ENCODE measurements at regions not wholly inside any gene's neighbourhood (a gene's known extent, or its start where the extent isn't known, plus 50 kb on each side); places are given as distances from the start of the nearest gene placed in this dataset.
"Not testable (repeated sequence)": the region's sequence is repeated elsewhere in the genome, so short reads cannot be mapped to it uniquely, and the experiment has no call there.

DNA sequence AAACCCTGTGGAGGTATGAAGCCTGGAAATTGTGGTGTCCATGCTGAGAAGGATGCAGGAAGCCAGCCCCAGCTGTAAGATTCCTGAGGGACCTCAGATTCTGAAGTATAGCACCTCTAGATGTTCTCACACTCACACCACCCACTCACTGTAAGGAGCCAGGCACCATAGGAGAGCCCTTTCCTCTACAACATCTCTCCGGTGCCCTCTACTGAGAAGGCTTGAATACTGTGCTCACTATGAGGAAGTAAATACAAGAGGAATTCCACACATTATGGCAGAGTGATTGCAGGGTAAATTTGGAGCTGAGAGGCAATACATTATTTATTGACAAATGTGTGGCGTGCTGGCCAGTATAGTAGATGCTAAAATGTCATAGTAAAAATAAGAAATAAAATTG lies 2414.0 kb upstream of the PCDH20 start:
- H3K27ac ChIP-seq (ENCODE audit: insufficient read depth, low read length); H3K9me3 ChIP-seq (ENCODE audit: control insufficient read depth, insufficient read depth, low read length); H3K23ac ChIP-seq (ENCODE audit: low read depth, low read length); H2BK5ac ChIP-seq (ENCODE audit: low read depth, low read length, poor library complexity, severe bottlenecking); H3K4ac ChIP-seq (ENCODE audit: low read depth, low read length); H4K91ac ChIP-seq (ENCODE audit: insufficient read depth, low read depth, low read length); dilution Hi-C loops (cut with HindIII; ENCODE audit: low sequenced_read_pairs, unreplicated experiment); H2AK5ac ChIP-seq (ENCODE audit: low read depth, low read length); CTCF ChIA-PET; H3K18ac ChIP-seq (ENCODE audit: low read depth, low read length); H4K20me1 ChIP-seq (ENCODE audit: insufficient read depth, low read length); in situ Hi-C loops (cut with MboI; ENCODE audit: low sequenced_read_pairs); H3K27me3 ChIP-seq (ENCODE audit: control insufficient read depth, insufficient read depth, low read length); POLR2A ChIA-PET (ENCODE audit: unreplicated experiment); H3K56ac ChIP-seq (ENCODE audit: extremely low read depth, insufficient read depth, low read length); DNase-seq; H3K4me3 ChIP-seq (ENCODE audit: insufficient read depth, low read depth, low read length); H4K8ac ChIP-seq (ENCODE audit: low read depth in 2 of 2, low read length in 2 of 2); H3K36me3 ChIP-seq (ENCODE audit: control insufficient read depth, insufficient read depth, low read length); H3K9ac ChIP-seq (ENCODE audit: low read depth, low read length); H3K79me1 ChIP-seq (ENCODE audit: low read depth in 1 of 2, low read length in 2 of 2); H2BK20ac ChIP-seq (ENCODE audit: low read depth, low read length); H3K9me1 ChIP-seq (ENCODE audit: insufficient read depth, low read length); H4K5ac ChIP-seq (ENCODE audit: low read depth, low read length); H3K4me1 ChIP-seq (ENCODE audit: control insufficient read depth, insufficient read depth, low read length); H2AFZ ChIP-seq (replicated peaks; ENCODE audit: low read length, poor library complexity); H2BK15ac ChIP-seq (ENCODE audit: low read depth, low read length); intact Hi-C loops (cut with micrococcal nuclease); H2AK9ac ChIP-seq (replicated peaks; ENCODE audit: low read depth, low read length, poor library complexity); H3K14ac ChIP-seq (replicated peaks; ENCODE audit: low read depth, low read length); H2BK120ac ChIP-seq (ENCODE audit: low read depth, low read length); H3K4me2 ChIP-seq (ENCODE audit: low read depth, low read length); BruUV-seq (replicated peaks): not testable (repeated sequence)
- no CpG with 5 or more reads among the region's 2 CpGs for WGBS, 2 experiments (ENCODE audit: extremely low coverage in 2 of 2, insufficient read length in 1 of 2)
- ATAC-seq (ENCODE audit: low read depth) = 0 out of 2 replicates have a peak, but pooled peaks have one; percentile 57

GRCh38 chr13:63821785-63822184 lies 2406.1 kb upstream of the PCDH20 start:
- intact Hi-C loops (cut with micrococcal nuclease); H3K56ac ChIP-seq (ENCODE audit: extremely low read depth, insufficient read depth, low read length); H2BK5ac ChIP-seq (ENCODE audit: low read depth, low read length, poor library complexity, severe bottlenecking); H3K27me3 ChIP-seq (ENCODE audit: control insufficient read depth, insufficient read depth, low read length); H3K23ac ChIP-seq (ENCODE audit: low read depth, low read length); H2AK9ac ChIP-seq (replicated peaks; ENCODE audit: low read depth, low read length, poor library complexity); H3K18ac ChIP-seq (ENCODE audit: low read depth, low read length); H4K91ac ChIP-seq (ENCODE audit: insufficient read depth, low read depth, low read length); H3K14ac ChIP-seq (replicated peaks; ENCODE audit: low read depth, low read length); H3K36me3 ChIP-seq (ENCODE audit: control insufficient read depth, insufficient read depth, low read length); H2BK120ac ChIP-seq (ENCODE audit: low read depth, low read length); in situ Hi-C loops (cut with MboI; ENCODE audit: low sequenced_read_pairs); H3K4me1 ChIP-seq (ENCODE audit: control insufficient read depth, insufficient read depth, low read length); H4K8ac ChIP-seq (ENCODE audit: low read depth in 2 of 2, low read length in 2 of 2); CTCF ChIA-PET; H2AFZ ChIP-seq (replicated peaks; ENCODE audit: low read length, poor library complexity); H3K9ac ChIP-seq (ENCODE audit: low read depth, low read length); H2BK20ac ChIP-seq (ENCODE audit: low read depth, low read length); H3K79me1 ChIP-seq (ENCODE audit: low read depth in 1 of 2, low read length in 2 of 2); POLR2A ChIA-PET (ENCODE audit: unreplicated experiment); H4K20me1 ChIP-seq (ENCODE audit: insufficient read depth, low read length); H3K4me2 ChIP-seq (ENCODE audit: low read depth, low read length); H3K27ac ChIP-seq (ENCODE audit: insufficient read depth, low read length); DNase-seq; H4K5ac ChIP-seq (ENCODE audit: low read depth, low read length); H3K9me1 ChIP-seq (ENCODE audit: insufficient read depth, low read length); H3K4ac ChIP-seq (ENCODE audit: low read depth, low read length); H3K4me3 ChIP-seq (ENCODE audit: insufficient read depth, low read depth, low read length); H3K9me3 ChIP-seq (ENCODE audit: control insufficient read depth, insufficient read depth, low read length); H2BK15ac ChIP-seq (ENCODE audit: low read depth, low read length); H2AK5ac ChIP-seq (ENCODE audit: low read depth, low read length); dilution Hi-C loops (cut with HindIII; ENCODE audit: low sequenced_read_pairs, unreplicated experiment); BruUV-seq (replicated peaks): not testable (repeated sequence)
- peak; percentile 94 for ATAC-seq (ENCODE audit: low read depth)
- WGBS, 2 experiments (ENCODE audit: extremely low coverage in 2 of 2, insufficient read length in 1 of 2) = no CpG with 5 or more reads among the region's 5 CpGs
